Progenitor cell of endocrine pancreas (in vitro differentiated cells): ENCODE measurements at regions not wholly inside any gene's neighbourhood (a gene's known extent, or its start where the extent isn't known, plus 50 kb on each side); places are given as distances from the start of the nearest gene placed in this dataset.

Source experiments
- DNase-seq: peaks from one replicate; pipeline ENCODE4 v3.0.0; 2021; ENCODE audit warnings: low spot score; ENCODE audit not compliant: unreplicated experiment
- H3K27ac Mint-ChIP-seq: 2 replicates; pipeline ENCODE4 v1.8.0; 2021; ENCODE audit warnings: mild to moderate bottlenecking, moderate library complexity, mixed read lengths
- H3K27me3 Mint-ChIP-seq: 2 replicates; pipeline ENCODE4 v1.8.0; 2021; ENCODE audit warnings: mixed read lengths
- H3K36me3 Mint-ChIP-seq: 2 replicates; pipeline ENCODE4 v1.8.0; 2022; ENCODE audit warnings: mixed read lengths; ENCODE audit not compliant: insufficient read depth
- H3K4me1 Mint-ChIP-seq: 2 replicates; pipeline ENCODE4 v1.8.0; 2021; ENCODE audit warnings: low read depth, mixed read lengths
- H3K4me3 Mint-ChIP-seq: 2 replicates; pipeline ENCODE4 v1.8.0; 2021; ENCODE audit warnings: low read depth, mild to moderate bottlenecking, moderate library complexity, mixed read lengths
- H3K9me3 Mint-ChIP-seq: 2 replicates; pipeline ENCODE4 v1.8.0; 2021; ENCODE audit warnings: low read depth, mixed read lengths
- TF ChIP-seq, protein P1 (sequence below): fragments of 200-600 bp; sonication (generic); IDR thresholded peaks from one replicate; pipeline ENCODE4 v1.5.0; 2021; ENCODE audit warnings: antibody characterized with exemption, mild to moderate bottlenecking; ENCODE audit not compliant: unreplicated experiment

DNA sequence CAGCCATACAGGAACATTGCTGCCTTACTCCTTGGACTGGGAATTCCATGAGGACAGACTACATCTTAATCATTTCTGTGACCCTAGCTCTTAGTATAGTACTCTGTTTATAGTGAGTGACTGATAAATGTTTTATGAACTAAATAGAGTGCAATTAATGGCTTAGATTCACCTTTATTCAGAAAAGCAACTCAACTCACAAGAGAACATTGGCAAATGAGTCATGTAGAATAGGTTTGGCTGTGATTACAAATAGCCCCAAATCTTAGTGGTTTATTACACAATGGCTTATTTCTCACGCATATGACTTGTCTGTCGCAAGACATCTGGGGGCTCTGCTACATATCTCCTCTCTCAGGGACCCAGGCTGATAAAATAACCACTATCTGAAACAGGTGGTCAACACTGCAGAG lies 121.6 kb upstream of the KL start:
- no peak overlapping the region for H3K27ac Mint-ChIP-seq

DNA sequence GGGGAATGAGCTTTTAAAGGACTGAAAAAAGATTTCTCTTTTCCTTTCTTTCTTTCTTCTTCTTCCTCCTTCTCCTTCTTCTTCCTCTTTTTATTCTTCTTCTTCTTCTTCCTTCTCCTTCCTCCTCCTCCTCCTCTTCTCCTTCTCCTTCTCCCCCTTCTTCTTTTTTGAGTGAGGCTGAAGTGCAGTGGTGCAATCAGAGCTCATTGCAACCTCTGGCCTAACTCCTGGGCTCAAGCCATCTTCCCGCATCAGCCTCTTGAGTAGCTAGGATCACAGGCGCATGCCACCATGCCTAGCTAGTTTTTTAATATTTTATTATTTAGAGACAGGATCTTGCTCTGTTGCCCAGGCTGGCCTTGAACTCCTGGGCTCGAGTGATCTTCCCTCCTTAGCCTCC lies 120.9 kb upstream of the KL start:
- Mint-ChIP-seq H3K4me1 (no peaks in the 10 kb centered on the region), H3K9me3 (peaks cover under 1% of the 10 kb centered on the region), H3K4me3 (no peak overlapping the region), H3K27me3 (peaks cover 6% of the 10 kb centered on the region), H3K27ac (no peak overlapping the region), H3K36me3 (no peaks in the 10 kb centered on the region)
- no peak for DNase-seq
- TF ChIP-seq, protein P1, sequence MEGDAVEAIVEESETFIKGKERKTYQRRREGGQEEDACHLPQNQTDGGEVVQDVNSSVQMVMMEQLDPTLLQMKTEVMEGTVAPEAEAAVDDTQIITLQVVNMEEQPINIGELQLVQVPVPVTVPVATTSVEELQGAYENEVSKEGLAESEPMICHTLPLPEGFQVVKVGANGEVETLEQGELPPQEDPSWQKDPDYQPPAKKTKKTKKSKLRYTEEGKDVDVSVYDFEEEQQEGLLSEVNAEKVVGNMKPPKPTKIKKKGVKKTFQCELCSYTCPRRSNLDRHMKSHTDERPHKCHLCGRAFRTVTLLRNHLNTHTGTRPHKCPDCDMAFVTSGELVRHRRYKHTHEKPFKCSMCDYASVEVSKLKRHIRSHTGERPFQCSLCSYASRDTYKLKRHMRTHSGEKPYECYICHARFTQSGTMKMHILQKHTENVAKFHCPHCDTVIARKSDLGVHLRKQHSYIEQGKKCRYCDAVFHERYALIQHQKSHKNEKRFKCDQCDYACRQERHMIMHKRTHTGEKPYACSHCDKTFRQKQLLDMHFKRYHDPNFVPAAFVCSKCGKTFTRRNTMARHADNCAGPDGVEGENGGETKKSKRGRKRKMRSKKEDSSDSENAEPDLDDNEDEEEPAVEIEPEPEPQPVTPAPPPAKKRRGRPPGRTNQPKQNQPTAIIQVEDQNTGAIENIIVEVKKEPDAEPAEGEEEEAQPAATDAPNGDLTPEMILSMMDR: no peak

More for the DNA sequence above, 121.6 kb upstream of the KL start:
- Mint-ChIP-seq H3K27me3 (peaks cover 6% of the 10 kb centered on the region), H3K36me3 (no peaks in the 10 kb centered on the region), H3K9me3 (no peaks in the 10 kb centered on the region), H3K4me1 (no peaks in the 10 kb centered on the region), H3K4me3 (no peak overlapping the region)
- no peak for DNase-seq
- TF ChIP-seq, protein P1: no peak

DNA sequence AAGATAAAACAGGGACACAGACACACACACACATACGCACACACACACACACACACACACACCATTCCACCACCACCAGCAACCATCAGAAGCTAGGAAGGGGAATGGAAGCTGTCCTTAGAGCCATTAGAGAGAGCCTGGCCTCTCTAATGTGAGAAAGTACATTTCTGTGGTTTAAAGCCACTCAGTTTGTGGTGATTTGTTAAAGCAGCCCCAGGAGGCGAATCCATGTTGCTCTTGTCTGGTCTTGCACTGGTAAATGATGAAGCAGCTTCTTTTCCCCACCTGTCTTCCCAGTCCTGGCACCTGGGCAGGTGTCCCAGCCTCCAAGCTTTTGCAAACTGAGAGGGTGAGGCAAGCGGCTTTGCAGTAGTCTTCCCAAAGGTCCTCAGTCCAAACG lies 118.9 kb upstream of the KL start:
- peaks cover 6% of the 10 kb centered on the region for H3K27me3 Mint-ChIP-seq
- H3K9me3 Mint-ChIP-seq: peaks cover 3% of the 10 kb centered on the region
- H3K4me1 Mint-ChIP-seq: no peaks in the 10 kb centered on the region
- no peaks in the 10 kb centered on the region for H3K36me3 Mint-ChIP-seq
- DNase-seq: no peak
- H3K4me3 Mint-ChIP-seq: no peak overlapping the region
- H3K27ac Mint-ChIP-seq: no peak overlapping the region
- TF ChIP-seq, protein P1: no peak

DNA sequence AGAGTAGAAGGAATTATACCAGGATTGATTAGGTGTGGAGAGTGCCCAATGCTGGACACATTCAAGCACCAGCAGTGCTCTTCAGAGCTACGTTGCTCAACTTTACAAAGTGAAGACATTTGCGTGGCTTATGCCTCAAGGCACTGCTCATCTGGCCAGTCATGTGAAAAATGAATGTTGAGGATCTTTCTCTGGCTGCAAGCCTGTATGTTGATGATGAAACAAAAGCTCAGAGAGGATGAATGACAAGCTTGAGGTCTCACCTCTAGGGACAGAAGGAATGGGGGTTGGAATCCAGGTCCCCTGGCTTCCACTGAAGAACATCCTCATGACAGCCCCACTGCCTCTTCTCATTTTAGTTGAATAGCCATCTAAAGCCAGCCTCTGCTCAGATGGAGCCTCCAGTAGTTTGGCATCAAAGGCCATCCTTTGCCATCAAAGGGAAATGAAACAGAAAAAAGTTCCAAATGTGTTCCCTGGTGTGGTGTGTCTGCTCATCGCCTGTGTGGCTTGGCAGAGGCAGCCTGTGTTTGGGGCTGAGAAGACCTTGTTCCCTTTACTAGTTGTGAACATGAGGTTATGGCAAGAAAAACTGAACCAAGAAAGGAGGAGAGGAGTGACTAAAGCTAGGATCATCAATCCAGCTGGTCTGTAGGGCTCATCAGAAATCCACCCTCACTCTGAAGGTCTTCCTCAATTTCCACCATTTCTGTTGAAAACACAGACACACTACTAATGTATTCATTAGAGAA lies 114.0 kb upstream of the KL start:
- TF ChIP-seq, protein P1: no peak
- Mint-ChIP-seq H3K4me3 (no peak overlapping the region), H3K27me3 (no peaks in the 10 kb centered on the region), H3K9me3 (peaks cover 3% of the 10 kb centered on the region), H3K4me1 (no peaks in the 10 kb centered on the region), H3K27ac (no peak overlapping the region), H3K36me3 (no peaks in the 10 kb centered on the region)
- DNase-seq: no peak

DNA sequence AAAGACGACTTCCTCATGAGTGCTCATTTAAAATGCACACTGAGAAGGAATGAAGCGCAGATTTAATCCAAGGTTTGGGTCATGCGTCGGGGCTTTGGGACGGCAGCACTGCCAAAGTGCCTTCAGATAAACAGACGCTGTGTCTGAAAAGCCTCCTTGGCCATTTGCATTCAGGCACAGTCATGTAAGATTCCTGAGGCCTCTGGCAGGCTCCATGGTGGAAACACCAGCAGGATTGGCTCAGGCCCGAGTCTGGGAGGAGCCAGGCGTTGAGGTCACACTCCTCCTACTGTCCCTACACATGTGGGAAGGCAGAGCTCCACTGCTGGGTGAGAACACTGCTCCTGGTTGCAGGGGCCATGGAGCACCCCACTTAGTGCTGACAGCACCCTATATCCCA lies 113.3 kb upstream of the KL start:
- Mint-ChIP-seq H3K9me3 (peaks cover 3% of the 10 kb centered on the region), H3K4me1 (no peaks in the 10 kb centered on the region), H3K36me3 (no peaks in the 10 kb centered on the region), H3K4me3 (no peak overlapping the region), H3K27me3 (no peaks in the 10 kb centered on the region), H3K27ac (no peak overlapping the region)
- TF ChIP-seq, protein P1: no peak
- no peak for DNase-seq
